Endothelial cell (in vitro differentiated cells): ENCODE measurements at regions not wholly inside any gene's neighbourhood (a gene's known extent, or its start where the extent isn't known, plus 50 kb on each side); places are given as distances from the start of the nearest gene placed in this dataset.

Experiments
- DNase-seq: peaks from one replicate; pipeline ENCODE4 v3.0.0; 2021; ENCODE audit warnings: low spot score
- H3K27ac Mint-ChIP-seq: one replicate; pipeline ENCODE4 v1.8.0; 2021; ENCODE audit warnings: mixed read lengths, inconsistent platforms; ENCODE audit not compliant: unreplicated experiment
- H3K27me3 Mint-ChIP-seq: one replicate; pipeline ENCODE4 v1.8.0; 2021; ENCODE audit warnings: mild to moderate bottlenecking, moderate library complexity, mixed read lengths, inconsistent platforms; ENCODE audit not compliant: unreplicated experiment
- H3K36me3 Mint-ChIP-seq: one replicate; pipeline ENCODE4 v1.8.0; 2021; ENCODE audit warnings: mild to moderate bottlenecking, low read depth, mixed read lengths, inconsistent platforms; ENCODE audit not compliant: unreplicated experiment
- H3K4me1 Mint-ChIP-seq: one replicate; pipeline ENCODE4 v1.8.0; 2021; ENCODE audit warnings: mild to moderate bottlenecking, mixed read lengths, inconsistent platforms; ENCODE audit not compliant: unreplicated experiment
- H3K4me3 Mint-ChIP-seq: one replicate; pipeline ENCODE4 v1.8.0; 2021; ENCODE audit warnings: mild to moderate bottlenecking, mixed read lengths, inconsistent platforms; ENCODE audit not compliant: unreplicated experiment
- H3K9me3 Mint-ChIP-seq: one replicate; pipeline ENCODE4 v1.8.0; 2021; ENCODE audit warnings: mixed read lengths, inconsistent platforms; ENCODE audit not compliant: unreplicated experiment
- CTCF ChIP-seq: fragments of 200-600 bp; sonication (generic); IDR thresholded peaks from one replicate; pipeline ENCODE4 v1.5.0; 2021; ENCODE audit warnings: antibody characterized with exemption; ENCODE audit not compliant: unreplicated experiment

- H3K4me3 Mint-ChIP-seq: no peak overlapping the region
- no peak overlapping the region for H3K27ac Mint-ChIP-seq
- H3K4me1 Mint-ChIP-seq: peaks cover 10% of the 10 kb centered on the region
- no peak for TF ChIP-seq CTCF
- no peaks in the 10 kb centered on the region for H3K9me3 Mint-ChIP-seq
- H3K36me3 Mint-ChIP-seq: no peaks in the 10 kb centered on the region
- no peak for DNase-seq
- H3K27me3 Mint-ChIP-seq: no peaks in the 10 kb centered on the region
Measured at GRCh38 chr6:44737341-44737740, 349.8 kb downstream of the CDC5L start.

DNA sequence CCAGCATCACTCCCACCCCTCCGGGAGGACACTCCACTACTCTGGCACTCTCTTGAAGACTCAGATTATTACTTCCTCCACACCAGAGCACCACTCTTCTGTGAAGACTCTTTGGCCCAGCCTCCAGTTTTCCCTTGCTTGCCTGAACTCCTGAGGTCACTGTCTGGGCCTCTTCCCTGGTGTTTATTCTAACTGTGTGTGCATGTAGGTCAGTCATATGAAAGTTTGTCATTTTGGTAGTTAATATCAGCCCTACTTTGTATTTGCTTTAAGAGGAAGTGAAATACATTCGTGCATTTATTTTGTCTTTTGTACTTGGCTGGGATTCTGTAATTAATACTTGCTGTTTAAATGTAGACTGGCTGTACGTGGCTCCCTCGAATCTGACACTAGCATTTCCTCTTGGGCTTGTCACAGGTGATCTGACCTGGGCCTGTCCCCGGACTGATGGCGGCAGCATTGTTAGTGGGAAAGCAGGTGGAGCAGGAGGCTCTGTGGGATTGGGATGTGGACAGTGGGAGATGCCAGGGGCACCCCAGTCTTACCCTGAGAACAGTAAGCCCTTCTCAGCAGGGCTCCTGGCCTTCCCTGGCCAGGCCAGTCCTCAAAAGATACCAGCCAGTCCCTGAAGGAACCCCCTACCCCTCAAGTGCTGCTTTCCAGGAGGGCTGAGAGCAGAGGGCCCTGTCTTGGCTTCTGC, 350.5 kb downstream of the CDC5L start:
- Mint-ChIP-seq H3K27ac (no peak overlapping the region), H3K4me3 (no peak overlapping the region), H3K27me3 (no peaks in the 10 kb centered on the region), H3K36me3 (no peaks in the 10 kb centered on the region), H3K4me1 (peaks cover 10% of the 10 kb centered on the region), H3K9me3 (no peaks in the 10 kb centered on the region)
- no peak for DNase-seq
- TF ChIP-seq CTCF: no peak

DNA sequence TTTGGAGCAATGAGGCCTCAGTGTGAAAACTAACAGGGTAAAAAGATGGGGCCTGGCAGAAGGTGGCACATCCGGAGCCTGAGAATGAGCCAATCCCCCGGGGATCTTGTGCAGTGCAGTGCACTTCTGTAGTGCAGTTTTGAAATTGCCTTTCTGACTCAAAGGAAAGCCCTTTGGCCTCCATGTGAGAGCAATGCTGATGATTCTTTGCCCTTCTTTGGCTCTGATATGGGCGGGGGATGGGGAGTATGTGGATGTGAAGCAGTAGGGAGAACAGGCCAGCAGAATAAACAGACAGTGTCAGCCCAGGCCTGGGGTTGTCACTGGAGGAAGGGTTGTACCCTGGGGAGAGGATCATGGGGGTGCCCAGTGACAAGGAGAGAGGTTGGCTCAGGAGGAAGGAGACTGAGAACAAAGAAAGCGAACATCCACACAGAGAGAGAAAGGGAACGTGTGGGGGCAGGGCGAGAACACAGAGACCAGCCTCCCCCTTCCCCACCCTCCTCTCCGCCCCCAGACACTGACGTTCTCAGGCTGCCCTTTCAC, 351.2 kb downstream of the CDC5L start:
- no peak for DNase-seq
- H3K27me3 Mint-ChIP-seq: no peaks in the 10 kb centered on the region

DNA sequence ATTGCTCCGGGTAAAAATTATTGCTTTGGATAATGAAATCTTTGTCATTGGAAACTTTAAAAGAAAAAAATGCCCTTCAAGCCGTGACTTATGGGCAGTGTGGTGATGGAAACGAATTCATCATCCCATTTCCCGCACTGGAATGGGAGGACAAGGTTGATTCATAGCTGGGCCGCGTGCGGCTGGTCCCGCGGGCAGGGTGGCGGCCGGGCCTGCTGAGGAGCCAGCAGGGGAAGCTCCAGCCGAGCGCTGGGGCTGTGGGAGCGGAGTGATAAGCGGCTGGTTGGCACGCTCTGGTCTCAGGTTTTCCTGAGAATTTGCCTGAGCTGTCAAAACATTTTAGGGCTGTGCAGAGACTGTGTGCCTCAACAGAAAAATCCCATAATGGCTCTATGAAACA, 351.7 kb downstream of the CDC5L start:
- TF ChIP-seq CTCF: no peak
- H3K36me3 Mint-ChIP-seq: no peaks in the 10 kb centered on the region
- no peak overlapping the region for H3K27ac Mint-ChIP-seq
- no peaks in the 10 kb centered on the region for H3K9me3 Mint-ChIP-seq
- H3K4me1 Mint-ChIP-seq: peaks cover 10% of the 10 kb centered on the region
- H3K27me3 Mint-ChIP-seq: no peaks in the 10 kb centered on the region
- H3K4me3 Mint-ChIP-seq: no peak overlapping the region
- DNase-seq: no peak

More for the DNA sequence above, 351.2 kb downstream of the CDC5L start:
- Mint-ChIP-seq H3K4me1 (peaks cover 10% of the 10 kb centered on the region), H3K9me3 (no peaks in the 10 kb centered on the region), H3K36me3 (no peaks in the 10 kb centered on the region), H3K27ac (no peak overlapping the region), H3K4me3 (no peak overlapping the region)
- no peak for TF ChIP-seq CTCF

DNA sequence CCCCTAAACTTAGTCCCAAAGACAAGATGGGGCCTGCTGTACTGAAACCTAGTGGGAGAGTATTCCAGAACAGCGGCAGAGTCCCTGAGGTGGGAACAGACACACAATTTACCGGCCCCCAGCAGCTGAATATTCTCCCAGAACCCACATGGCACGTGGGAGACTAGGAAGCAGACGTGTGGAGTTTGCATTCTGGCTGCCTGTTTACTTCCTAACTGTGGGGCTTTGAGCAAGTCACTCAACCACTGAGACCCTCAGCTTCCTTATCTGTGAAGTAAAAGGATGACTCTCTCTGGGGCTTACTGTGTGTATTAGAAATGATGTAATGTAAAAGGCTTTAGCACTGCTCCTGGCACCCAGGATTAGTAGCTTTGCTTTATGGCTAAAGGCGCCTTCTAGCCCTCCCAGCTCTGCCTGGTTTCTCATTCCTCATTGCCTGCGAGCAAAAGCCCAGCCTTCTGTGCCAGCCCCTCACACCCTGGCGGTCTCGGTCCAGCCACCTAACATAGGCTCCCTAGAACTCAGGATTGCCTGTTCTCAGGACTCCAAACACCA, 353.1 kb downstream of the CDC5L start:
- no peak overlapping the region for H3K27ac Mint-ChIP-seq
- TF ChIP-seq CTCF: no peak

More for the DNA sequence above, 353.1 kb downstream of the CDC5L start:
- Mint-ChIP-seq H3K9me3 (no peaks in the 10 kb centered on the region), H3K27me3 (peaks cover 1% of the 10 kb centered on the region), H3K36me3 (no peaks in the 10 kb centered on the region), H3K4me1 (peaks cover 10% of the 10 kb centered on the region), H3K4me3 (no peak overlapping the region)
- DNase-seq: no peak
